HCT116 (cell line): ENCODE measurements at regions not wholly inside any gene's neighbourhood (a gene's known extent, or its start where the extent isn't known, plus 50 kb on each side); places are given as distances from the start of the nearest gene placed in this dataset.

Experiments used
- EGR1 ChIP-seq: IDR thresholded peaks from 2 replicates; pipeline ENCODE4 v1.6.1; 2012; ENCODE audit warnings: low read depth
- POLR2AphosphoS5 ChIP-seq: IDR thresholded peaks from 2 replicates; pipeline ENCODE4 v1.6.1; 2011; ENCODE audit warnings: mild to moderate bottlenecking, low read depth, low read length, moderate library complexity

DNA sequence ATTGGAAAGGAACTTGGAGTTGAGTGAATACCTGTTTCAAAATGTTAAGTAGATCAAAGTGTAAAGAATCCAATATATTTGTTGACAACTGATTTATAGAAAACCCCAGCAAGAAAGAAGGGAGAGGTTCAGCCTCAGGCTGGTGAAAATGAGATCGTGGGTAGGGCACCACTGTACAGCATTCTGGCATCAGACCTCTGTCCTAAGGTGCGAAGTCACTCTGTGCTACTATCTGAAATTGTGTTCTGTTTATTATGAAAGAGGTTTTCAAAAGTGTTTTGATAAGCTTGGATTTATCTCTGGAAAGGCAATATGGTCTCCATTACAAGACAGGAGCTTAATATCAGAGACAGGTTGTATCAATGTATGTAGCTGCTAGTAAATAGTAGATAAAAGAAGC lies 80.5 kb upstream of the MAP4K3 start:
- TF ChIP-seq EGR1 (no peak), POLR2AphosphoS5 (no peak)
